Natural killer cell (primary cell): ENCODE measurements at regions not wholly inside any gene's neighbourhood (a gene's known extent, or its start where the extent isn't known, plus 50 kb on each side); places are given as distances from the start of the nearest gene placed in this dataset.
"Not testable (repeated sequence)": the region's sequence is repeated elsewhere in the genome, so short reads cannot be mapped to it uniquely, and the experiment has no call there.

Experiments used
- ATAC-seq, 3 donors: fragments of 150-1000 bp in 2 of 3; fragments of 200-7000 bp in 1 of 3; cut with Tn5 transposase; 1 replicate in 1 of 3; 2 replicates in 2 of 3; pipeline ENCODE4 v1.10.0; 2021; ENCODE audit warnings: mild to moderate bottlenecking in 2 of 3, moderate library complexity in 2 of 3
- DNase-seq, 2 donors: peaks; one replicate each; pipeline versions ENCODE4 v3.0.0 to v3.0.0-alpha.2; 2013 to 2021; ENCODE audit warnings: mixed read lengths in 1 of 2
- H3K27ac ChIP-seq: one replicate; pipeline ENCODE4 v1.5.1; 2013; ENCODE audit warnings: mild to moderate bottlenecking, low read length
- H3K27me3 ChIP-seq: one replicate; pipeline ENCODE4 v1.6.1; 2013; ENCODE audit warnings: low read length; ENCODE audit not compliant: control insufficient read depth, insufficient read depth
- H3K36me3 ChIP-seq: one replicate; pipeline ENCODE4 v1.6.1; 2013; ENCODE audit warnings: low read length; ENCODE audit not compliant: control insufficient read depth, insufficient read depth
- H3K4me1 ChIP-seq: one replicate; pipeline ENCODE4 v1.6.1; 2013; ENCODE audit warnings: low read length; ENCODE audit not compliant: control insufficient read depth, insufficient read depth
- H3K4me3 ChIP-seq: one replicate; pipeline ENCODE4 v1.5.1; 2013; ENCODE audit warnings: low read length
- H3K9me3 ChIP-seq: one replicate; pipeline ENCODE4 v1.6.1; 2013; ENCODE audit warnings: low read length; ENCODE audit not compliant: control insufficient read depth, insufficient read depth
- H3K27ac Mint-ChIP-seq, 2 donors: one replicate each; pipeline ENCODE4 v1.8.0; 2022; ENCODE audit warnings: mild to moderate bottlenecking in 2 of 2, mixed read lengths in 2 of 2, moderate library complexity in 1 of 2
- H3K27me3 Mint-ChIP-seq, 2 donors: one replicate each; pipeline ENCODE4 v1.8.0; 2022; ENCODE audit warnings: low read depth in 2 of 2, mixed read lengths in 2 of 2
- H3K36me3 Mint-ChIP-seq: one replicate; pipeline ENCODE4 v1.8.0; 2022; ENCODE audit warnings: mixed read lengths
- H3K4me1 Mint-ChIP-seq, 2 donors: one replicate each; pipeline ENCODE4 v1.8.0; 2022; ENCODE audit warnings: mixed read lengths in 2 of 2
- H3K4me3 Mint-ChIP-seq: one replicate; pipeline ENCODE4 v1.8.0; 2022; ENCODE audit warnings: mild to moderate bottlenecking, moderate library complexity, mixed read lengths
- H3K9me3 Mint-ChIP-seq, 2 donors: one replicate each; pipeline ENCODE4 v1.8.0; 2022; ENCODE audit warnings: mixed read lengths in 2 of 2
- CTCF ChIP-seq: fragments of 200-600 bp; IDR thresholded peaks from one replicate; pipeline ENCODE4 v1.8.0; 2022; ENCODE audit warnings: antibody characterized with exemption
- WGBS: methylation state at CpG from one replicate; pipeline ENCODE4 v1.1.7; 2013; ENCODE audit warnings: missing lambda C conversion rate; ENCODE audit not compliant: insufficient coverage; 5-methylcytosine and 5-hydroxymethylcytosine counted together
- intact Hi-C: fragments of 100-400 bp; cut with micrococcal nuclease; formaldehyde crosslinking; loops from one replicate; pipeline ENCODE4 v1.14.2; 2022

- ATAC-seq (no peak), DNase-seq (no peak)
- no peak overlapping the region for H3K27ac Mint-ChIP-seq
- H3K27me3 Mint-ChIP-seq, result peaks cover 14 to 42% of the 10 kb centered on the region in 2 donors
- no peaks in the 10 kb centered on the region for H3K27me3 ChIP-seq
- H3K4me3 ChIP-seq, result no peak overlapping the region
- no peaks in the 10 kb centered on the region for H3K4me1 ChIP-seq
- H3K9me3 ChIP-seq, result no peaks in the 10 kb centered on the region
- H3K27ac ChIP-seq, result no peak overlapping the region
- intact Hi-C loops, result no loop called here
- no peaks in the 10 kb centered on the region for H3K36me3 ChIP-seq
- no peak for TF ChIP-seq CTCF
- no peak overlapping the region for H3K4me3 Mint-ChIP-seq
- WGBS, result 64% methylated on average over 7 of the region's 7 CpGs
- H3K4me1 Mint-ChIP-seq, result no peaks in the 10 kb centered on the region
- no peaks in the 10 kb centered on the region for H3K36me3 Mint-ChIP-seq
- no peaks in the 10 kb centered on the region for H3K9me3 Mint-ChIP-seq
These were observed 83.8 kb upstream of the VRK1 start for GRCh38 chr14:96713426-96713825.

GRCh38 chr14:96714537-96714936 is 82.6 kb upstream of the VRK1 start:
- H3K27ac Mint-ChIP-seq, H3K36me3 Mint-ChIP-seq, intact Hi-C loops, H3K27ac ChIP-seq, H3K9me3 Mint-ChIP-seq, ATAC-seq, H3K9me3 ChIP-seq, H3K4me1 Mint-ChIP-seq, H3K4me3 ChIP-seq, H3K27me3 ChIP-seq, H3K4me1 ChIP-seq, H3K4me3 Mint-ChIP-seq, DNase-seq, H3K36me3 ChIP-seq: not testable (repeated sequence)
- WGBS, result 81% methylated on average over 10 of the region's 10 CpGs
- peaks cover 16 to 42% of the 10 kb centered on the region in 2 donors for H3K27me3 Mint-ChIP-seq

- no peaks in the 10 kb centered on the region for H3K9me3 Mint-ChIP-seq
- WGBS, result 86% methylated on average over 5 of the region's 5 CpGs
- Histone ChIP-seq H3K36me3 (no peaks in the 10 kb centered on the region), H3K27ac (no peak overlapping the region), H3K4me3 (no peak overlapping the region), H3K9me3 (no peaks in the 10 kb centered on the region), H3K27me3 (no peaks in the 10 kb centered on the region), H3K4me1 (no peaks in the 10 kb centered on the region)
- ATAC-seq, result no peak
- no peak for TF ChIP-seq CTCF
- no peaks in the 10 kb centered on the region for H3K4me1 Mint-ChIP-seq
- H3K4me3 Mint-ChIP-seq, result no peak overlapping the region
- DNase-seq, result no peak
- intact Hi-C loops, result no loop called here
- no peaks in the 10 kb centered on the region for H3K36me3 Mint-ChIP-seq
- no peak overlapping the region for H3K27ac Mint-ChIP-seq
- H3K27me3 Mint-ChIP-seq, result peaks cover 16 to 51% of the 10 kb centered on the region in 2 donors
These were observed 80.1 kb upstream of the VRK1 start for GRCh38 chr14:96717116-96717515.

GRCh38 chr14:96718407-96718806 is 78.8 kb upstream of the VRK1 start:
- 71% methylated on average over 4 of the region's 4 CpGs for WGBS

GRCh38 chr14:96720702-96721101 is 76.5 kb upstream of the VRK1 start:
- 91% methylated on average over 5 of the region's 6 CpGs for WGBS
- intact Hi-C loops, H3K4me3 Mint-ChIP-seq, H3K27ac Mint-ChIP-seq, H3K36me3 Mint-ChIP-seq, DNase-seq, H3K27ac ChIP-seq, H3K4me1 ChIP-seq, H3K36me3 ChIP-seq, ATAC-seq, H3K4me1 Mint-ChIP-seq, H3K27me3 ChIP-seq, H3K9me3 ChIP-seq, H3K9me3 Mint-ChIP-seq, H3K4me3 ChIP-seq: not testable (repeated sequence)
- peaks cover 5 to 26% of the 10 kb centered on the region in 2 donors for H3K27me3 Mint-ChIP-seq

More at GRCh38 chr14:96718407-96718806, 78.8 kb upstream of the VRK1 start:
- Histone ChIP-seq H3K27ac (no peak overlapping the region), H3K27me3 (no peaks in the 10 kb centered on the region), H3K4me3 (no peak overlapping the region), H3K36me3 (no peaks in the 10 kb centered on the region), H3K9me3 (no peaks in the 10 kb centered on the region), H3K4me1 (no peaks in the 10 kb centered on the region)
- Mint-ChIP-seq H3K27ac (no peak overlapping the region), H3K4me3 (no peak overlapping the region), H3K36me3 (no peaks in the 10 kb centered on the region), H3K9me3 (no peaks in the 10 kb centered on the region), H3K27me3 (peaks cover 11 to 39% of the 10 kb centered on the region in 2 donors), H3K4me1 (no peaks in the 10 kb centered on the region)
- DNase-seq (no peak), ATAC-seq (no peak)
- TF ChIP-seq CTCF, result no peak
- intact Hi-C loops, result no loop called here
